ENCODE measurements at regions not wholly inside any gene's neighbourhood (a gene's known extent, or its start where the extent isn't known, plus 50 kb on each side); places are given as distances from the start of the nearest gene placed in this dataset.

DNA sequence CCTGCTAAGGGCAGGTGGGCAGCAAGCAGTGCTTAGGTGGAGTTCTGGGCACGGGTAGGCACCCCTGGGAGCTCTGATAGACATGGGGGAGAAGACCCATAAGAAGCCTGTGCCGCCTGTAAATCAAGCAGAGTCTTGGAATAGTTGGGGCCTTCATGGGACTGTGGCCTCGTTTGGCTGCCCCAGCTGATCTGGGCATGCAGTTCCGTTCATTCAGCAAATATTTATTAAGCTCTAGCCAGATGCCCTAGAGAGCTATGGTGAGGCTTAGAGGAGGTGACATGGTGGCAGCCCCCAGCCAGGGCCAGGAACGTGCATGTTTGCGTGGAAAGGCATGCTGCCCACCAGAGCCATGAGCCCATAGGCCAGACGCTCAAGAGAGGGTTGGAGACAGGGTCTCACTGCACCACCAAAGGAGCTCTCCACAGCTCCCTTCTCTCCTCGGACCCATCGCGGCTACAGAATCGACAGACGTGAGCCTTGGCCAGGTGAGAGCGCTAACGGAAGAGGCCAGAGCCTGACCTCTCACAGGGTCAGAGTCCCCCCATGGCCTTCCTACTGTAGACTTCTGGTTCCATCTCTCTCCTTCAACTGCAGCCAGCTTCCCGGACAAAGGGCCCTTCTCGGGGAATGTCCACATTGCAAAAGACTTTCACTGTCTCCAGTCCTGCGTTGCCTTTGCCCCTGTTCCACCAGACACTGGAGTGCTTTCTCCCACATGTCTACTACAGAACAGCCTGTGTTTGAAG lies 135.7 kb downstream of the INHBB start:
- no peak for DNase-seq

DNA sequence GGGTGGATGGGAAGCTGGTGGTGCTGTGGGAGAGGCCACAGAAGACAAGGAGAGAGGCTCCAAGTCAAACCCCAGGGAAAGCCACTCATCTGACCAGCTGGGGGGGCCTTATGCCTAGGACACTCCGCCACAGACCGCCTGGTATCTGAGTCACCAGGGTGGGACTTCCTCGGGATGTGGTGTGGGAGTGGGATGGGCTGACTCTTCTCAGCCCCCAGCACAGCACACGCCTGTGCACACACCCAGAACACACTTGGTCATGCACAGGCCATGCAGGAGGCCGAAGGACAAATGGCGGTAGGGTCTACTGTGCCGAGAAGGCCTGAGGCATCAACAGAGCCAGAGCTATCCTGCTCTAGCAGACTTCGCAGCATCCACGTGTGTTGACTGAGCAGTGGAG lies 136.4 kb downstream of the INHBB start:
- no peak for DNase-seq

DNA sequence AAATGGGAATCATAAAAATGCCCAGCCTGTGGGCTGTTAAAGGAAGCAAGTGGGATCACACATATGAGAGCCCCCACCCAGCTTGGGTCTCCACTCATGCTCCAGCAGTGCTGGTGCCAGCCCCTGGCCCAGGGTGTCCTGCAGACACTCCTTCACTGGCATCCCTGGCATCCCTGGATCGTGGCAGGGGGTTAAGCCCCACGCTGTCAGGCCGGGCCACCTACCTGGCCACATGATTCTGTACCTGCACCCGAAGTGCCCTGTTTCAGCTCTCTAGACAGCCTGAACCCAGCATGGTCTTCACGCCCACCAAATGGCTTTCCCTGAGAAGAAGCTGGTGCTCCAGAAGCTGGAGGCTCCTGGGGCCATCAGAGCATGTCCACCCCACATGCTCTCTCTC lies 137.4 kb downstream of the INHBB start:
- DNase-seq: no peak

DNA sequence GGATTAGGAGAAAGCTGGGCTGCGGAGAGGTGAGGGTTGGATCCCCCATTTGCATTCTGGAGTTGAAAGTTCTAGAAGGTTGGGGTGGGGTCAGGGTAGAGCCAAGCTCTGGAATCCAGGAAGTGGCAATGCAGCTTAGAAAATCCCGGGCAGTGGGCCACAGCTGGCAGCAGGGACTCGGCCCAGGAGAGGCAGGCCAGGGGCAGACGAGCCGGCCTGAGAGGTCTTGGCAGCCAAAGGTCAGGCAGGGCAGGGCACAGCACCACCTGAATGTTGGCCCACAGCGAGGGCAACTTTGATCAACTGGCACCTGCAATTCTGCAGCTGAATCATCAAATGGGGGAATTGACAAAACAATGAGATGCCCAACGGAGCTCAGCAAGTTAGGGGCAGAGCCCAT lies 139.2 kb downstream of the INHBB start:
- no peak for DNase-seq

DNA sequence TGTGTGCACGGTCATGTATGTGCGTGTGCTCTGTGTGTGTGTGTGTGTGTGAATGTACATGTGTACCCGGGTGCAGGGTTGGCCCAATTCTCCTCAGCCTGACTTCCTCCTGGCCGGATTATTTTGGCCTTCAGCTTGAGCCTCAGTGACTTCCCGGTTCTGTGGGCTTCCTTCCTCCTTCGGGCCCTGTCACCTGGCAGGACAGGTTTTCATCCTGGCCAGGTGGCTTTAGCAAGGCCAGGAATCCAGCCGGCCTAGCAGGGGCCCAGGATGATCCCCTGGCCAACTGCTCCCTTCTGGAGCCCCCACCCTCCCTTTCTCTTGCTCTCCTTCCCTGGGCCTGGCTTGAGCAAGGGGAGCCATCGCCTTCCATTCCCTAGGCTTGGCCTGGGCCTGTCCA lies 140.5 kb downstream of the INHBB start:
- no peak for DNase-seq

DNA sequence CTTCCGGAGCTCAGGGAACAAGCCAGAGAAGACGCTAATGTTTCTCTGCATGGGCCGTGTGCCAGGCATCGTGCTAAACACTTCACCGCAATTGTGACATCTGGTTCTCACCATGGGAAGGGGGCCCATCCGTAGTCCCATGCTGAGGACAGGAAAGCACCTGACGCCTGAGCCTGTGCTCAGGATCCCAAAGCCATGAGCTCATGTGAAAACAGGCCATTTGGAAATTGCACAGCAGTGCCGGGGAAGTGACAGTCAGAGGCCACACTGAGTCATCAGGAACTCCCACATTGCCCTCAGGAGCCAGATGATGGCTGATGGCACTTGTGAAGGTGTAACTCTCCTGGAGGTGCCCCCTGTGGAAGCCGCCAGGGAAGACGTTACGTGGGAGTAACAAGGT lies 141.0 kb downstream of the INHBB start:
- no peak for DNase-seq

DNA sequence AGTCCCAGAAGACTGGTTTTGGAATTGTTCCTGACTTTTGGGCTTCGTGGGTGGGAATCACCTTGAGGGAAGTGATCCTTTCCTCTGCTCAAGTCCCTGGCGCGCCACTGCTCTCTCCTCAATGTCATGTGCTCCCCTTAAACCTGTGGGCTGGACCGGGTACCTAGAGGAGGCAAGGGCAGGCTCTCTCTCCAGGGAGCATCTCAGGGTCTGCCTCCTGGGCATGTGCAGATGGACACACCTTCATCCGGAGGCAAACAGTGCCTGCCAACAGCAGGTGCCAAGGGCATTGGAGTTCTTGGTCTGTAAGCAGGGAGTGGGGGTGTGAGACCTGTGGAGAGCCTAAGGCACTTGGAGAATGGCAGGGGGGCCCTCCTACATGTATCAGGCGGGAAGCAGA lies 142.6 kb downstream of the INHBB start:
- no peak for DNase-seq

DNA sequence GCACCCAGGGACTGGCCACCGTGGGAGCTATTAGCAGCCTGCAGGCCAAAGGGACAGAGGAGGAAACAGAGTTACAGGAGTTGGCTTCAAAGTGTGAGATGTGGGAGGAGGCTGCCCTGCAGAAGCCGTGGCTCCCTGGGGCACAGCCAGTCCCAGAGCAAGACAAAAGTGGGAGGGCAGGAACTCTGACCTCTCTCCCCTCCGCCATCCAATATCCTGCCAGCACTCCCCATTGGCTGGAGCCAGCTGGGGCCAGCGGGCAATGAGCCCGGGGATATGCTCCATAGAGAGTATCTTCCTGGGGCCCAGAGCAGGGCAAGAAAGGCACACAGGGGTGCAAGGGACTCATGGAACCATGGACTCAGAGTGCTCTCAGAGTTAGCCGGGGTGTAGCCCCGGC lies 143.1 kb downstream of the INHBB start:
- no peak for DNase-seq

DNA sequence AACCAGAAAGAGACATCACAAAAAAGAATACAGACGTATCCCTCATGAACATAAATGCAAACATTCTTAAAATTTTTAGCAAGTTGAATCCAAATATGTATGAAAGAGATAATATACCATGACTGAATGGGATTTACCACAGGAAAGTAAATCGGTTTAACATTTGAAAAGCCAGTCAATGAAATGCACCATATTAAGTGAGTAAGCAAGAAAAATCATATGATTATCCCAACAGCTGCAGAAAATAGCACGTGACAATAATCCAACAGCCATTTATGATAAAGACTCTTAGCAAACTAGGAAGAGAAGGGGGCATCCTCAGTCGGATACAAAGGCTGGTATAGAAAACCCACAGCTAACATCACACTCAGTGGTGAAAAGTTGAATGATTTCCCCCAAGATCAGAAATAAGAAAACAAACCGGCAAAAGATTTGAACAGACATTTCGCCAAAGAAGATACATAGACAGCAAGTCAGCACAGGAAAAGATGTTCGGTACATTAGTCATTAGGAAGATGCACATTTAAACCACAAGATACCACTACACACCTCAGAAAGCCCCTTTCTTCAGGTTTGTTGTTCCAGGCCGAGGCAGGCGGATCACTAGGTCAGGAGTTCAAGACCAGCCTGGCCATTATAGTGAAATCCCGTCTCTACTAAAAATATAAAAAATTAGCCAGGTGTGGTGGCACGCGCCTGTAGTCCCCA lies 144.3 kb downstream of the INHBB start:
- no peak for DNase-seq

DNA sequence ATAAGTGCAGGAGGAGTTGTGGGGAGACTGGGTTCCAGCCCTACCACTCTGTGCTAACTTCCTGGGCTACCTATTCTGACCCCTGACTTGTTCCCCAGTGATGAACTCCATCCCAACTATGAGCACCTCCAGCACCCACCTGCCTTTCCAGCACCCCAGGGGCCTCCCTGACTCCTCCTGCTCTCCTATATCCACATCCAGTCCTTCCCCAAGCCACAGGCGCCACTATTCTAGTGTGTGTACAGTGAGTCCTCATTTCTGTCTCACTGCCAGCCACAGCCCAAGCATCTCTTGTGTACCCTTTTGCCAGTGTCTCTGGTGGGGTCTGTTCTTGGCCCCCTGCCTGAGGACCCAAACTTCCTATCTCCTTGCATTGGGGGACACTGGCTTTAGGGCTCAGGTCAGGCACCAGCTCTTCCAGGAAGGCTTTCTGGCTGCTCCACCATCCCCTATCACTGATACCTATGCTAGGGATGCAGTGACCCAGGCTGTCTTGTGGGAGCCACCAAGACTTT lies 145.2 kb downstream of the INHBB start:
- no peak for DNase-seq

DNA sequence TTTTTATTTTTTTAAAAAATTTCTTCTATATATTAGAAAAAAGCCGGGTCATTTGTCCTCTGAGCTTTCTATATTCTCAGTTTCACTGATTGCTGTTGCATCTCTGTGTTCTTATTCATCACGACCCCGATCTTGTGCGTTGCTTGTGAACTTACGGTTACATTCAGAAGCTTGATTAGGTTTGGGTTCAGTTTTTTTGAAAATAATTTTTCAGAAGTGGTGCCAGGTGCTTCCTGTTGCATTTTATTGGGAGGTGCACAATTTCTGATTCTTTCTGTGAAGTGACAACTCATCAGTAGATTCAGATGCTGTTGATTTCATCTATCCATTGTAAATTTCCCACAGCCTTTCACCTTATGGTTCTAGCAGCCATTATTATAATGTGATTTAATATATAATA lies 147.3 kb downstream of the INHBB start:
- DNase-seq: no peak

DNA sequence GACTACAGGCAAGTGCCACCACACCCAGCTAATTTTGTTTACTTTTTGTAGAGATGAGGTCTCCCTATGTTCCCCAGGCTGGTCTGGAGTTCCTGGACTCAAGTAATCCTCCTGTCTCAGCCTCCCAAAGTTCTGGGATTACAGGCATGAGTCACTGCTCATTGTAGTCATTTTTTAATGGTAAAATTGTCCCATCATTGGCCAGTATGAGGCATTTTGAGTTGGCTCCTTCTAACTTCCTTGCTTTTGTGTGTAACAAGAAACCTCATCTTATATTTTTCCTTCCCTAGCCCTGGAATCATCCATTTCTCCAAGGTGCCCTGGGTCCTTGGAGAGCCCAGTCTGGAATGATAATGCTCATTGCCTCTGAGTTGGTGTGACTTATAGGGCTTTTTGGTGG lies 148.5 kb downstream of the INHBB start:
- no peak for DNase-seq

DNA sequence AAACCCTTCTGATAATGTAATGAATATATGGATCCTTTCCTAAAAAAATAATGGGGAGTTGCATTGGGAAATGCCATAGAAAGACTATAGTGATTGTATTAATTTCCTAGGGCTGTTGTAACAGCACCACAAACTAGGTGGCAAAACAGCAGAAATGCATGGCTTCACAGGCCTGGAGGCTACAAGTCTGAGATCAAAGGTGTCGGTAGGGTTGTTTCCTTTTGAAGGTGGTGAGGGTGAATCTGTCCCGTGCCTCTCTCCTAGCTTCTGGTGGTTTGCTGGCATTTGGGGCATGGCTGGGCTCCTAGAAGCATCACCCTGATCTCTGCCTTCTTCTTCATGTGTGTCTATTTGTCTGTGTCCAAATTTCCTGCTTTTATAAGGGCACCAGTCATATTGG lies 149.7 kb downstream of the INHBB start:
- no peak for DNase-seq

DNA sequence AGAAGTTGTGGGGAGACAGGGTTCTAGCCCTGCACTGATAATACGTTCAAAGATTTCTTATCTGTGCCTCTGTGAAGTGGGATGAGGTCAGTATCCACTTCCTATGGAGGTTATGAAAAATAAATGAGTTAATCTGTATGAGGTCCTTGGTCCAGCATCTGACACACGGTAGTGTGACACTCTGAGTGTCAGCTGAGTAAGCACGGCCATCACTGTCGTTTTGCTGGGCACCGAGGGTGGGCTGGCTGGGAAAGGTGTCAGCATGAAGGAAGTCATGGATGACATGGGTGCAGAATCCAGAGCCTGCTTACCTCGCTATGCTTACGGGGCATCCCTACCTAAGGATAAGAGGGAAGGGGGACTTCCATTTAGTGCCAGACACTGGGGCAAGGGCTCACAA lies 150.3 kb downstream of the INHBB start:
- DNase-seq: no peak

DNA sequence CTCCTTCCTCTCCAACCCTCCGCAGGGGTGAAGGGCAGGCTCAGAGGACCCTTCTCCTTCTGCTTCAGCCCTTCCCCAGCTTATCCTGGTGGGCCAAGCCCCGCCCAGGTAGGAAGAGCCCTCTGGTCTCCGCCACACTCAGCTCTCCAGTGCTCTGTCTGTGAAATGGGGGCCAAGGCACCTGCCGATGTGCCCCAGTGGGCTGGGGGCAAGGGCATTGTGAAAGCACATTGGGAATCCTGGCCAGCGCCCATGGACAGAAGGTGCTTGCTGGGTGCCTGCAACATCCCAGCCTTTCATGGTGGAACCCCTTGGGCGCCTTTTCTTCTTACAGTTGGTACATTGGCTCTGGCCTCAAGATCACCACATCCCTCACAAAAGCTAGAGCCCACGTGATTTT lies 150.8 kb downstream of the INHBB start:
- DNase-seq: no peak

DNA sequence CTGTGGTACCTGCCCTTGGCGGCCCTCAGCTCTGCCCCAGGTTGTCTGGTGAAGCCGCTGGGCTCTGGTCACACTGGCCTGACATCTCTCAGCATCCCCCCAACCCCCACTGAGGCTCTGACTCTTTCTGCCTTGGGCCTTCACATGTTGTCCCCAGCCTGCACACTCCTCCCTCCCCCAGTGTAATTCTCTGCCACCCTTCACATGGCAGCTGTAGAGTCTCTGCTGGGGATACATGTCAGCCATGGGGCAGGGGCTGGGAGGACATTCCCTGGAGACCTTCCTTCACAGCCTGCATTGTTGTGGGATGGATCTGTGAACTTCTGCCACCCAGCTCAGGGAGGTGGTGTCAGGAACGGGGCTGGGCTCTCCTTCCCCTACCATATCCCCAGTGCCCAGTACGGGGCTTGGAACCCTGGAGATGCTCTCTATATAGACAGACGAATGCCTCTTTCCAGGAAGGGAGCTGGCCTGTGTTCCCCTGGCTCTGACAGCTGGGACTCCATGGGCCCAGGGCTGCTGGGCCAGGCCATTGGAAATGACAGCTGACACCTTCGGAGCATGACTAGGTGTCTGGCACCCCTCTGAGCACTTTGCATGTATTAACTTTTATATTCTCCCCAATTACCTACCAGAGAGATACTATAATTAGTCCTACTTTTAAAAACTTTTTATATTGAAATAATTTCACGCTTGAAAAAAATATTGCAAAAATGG lies 151.5 kb downstream of the INHBB start:
- DNase-seq: no peak

DNA sequence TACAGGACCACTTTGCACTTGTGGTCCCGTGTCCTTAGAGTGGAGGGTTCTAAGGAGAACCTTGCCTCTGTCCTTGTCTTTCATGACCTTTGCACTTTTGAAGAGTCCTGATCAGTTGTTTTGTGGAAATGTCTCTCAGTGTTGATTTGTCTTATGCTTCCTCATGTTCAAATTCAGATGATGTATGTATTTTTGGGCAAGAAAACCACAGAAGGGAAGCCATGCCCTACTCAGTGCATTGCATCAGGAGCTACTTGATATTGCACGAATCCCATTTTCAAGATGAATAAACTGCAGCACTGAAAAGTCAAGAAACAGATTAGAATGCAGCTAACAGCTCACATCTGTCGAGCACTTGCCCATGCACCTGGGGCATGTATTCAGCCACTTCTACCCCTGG lies 152.2 kb downstream of the INHBB start:
- DNase-seq: no peak

DNA sequence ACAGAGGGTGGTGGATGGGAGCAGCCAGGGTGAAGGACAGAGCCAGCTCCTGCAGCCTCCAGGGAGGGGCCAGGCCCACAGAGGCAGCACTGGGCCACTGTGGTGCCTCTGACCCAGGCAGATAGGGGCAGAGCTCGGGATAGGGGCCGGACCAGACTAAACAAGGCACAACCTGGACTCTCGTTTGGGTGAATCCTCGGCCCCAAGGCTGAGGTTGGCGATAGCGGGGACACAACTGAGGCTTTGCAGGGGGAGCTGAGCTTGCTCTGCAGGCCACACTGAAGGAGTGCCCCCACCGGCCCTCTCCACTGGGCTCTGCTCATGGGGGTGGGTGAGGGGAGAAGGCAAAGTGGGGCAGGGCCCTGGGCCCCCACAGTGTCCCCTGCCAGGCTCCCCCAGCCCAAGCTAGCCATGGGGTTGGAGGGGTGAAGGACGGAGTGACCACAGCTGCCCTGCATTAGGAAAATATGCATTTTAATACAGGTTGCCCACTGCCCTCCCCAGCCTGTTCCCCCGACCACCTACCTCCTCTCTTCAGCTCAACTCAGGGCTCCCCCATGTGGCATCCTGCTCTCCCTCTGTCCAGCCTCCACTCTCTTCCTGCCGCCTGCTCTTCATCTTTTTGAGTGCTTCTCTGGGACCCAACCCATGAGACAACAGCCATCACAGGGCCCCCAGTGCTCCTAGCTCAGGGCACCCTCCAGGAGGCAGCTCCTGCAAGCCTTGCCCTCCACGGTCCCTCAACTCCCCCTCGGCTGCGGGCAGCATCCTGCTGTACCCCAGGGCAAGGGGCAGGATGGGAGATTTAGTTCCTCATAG lies 152.8 kb downstream of the INHBB start:
- DNase-seq: no peak

DNA sequence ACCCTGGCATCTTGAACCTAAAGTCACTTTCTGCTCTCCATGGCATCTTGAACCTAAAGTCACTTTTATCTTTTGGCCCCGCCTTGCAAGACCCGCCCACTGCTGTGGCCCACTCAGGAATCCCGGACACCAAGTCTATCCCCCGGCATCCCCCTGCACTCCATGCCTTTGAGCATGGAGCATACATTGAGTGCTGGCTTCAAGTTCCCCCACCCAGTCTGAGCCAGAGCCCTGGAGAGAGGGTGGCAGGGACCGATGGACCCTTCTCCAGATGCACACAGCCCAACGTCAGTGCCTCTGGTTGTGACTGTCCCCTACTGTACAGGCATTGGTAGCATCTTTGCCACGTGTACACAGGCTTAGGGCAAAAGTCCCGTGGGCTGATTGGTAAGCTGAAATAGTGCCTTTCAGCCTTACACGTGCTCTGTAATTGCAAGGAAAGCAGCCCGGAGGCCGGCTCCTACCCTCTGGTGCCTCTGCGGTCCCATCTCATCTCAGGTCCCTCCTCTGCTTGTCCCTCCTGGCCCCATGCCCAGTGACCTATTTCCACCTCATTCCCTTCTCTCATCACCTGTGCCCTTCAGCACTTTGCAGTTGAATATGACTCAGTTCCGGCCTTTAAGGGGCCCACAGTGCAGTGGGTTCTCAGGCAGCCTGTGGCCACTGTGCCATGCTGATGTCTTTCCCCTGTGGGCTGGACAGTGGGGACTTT lies 154.0 kb downstream of the INHBB start:
- DNase-seq: no peak

DNA sequence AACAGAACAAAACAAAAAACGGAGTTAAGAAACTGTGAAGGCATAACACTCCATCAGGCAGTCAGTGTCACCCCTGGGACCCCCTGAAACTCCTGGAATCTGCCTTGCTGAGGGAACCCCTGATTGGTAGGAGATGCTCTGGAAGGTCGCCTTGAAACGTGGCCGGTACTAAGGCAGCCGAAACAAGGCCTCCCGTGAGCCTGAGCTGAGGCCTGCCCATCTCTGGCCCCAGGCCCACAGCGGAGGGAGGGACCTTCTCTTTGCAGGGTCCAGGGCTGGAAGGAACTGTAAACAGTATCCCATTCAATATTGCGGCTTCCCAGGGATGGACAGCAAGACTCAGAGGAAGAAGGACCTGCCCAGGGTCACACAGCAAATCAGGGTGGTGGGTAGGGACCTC lies 155.7 kb downstream of the INHBB start:
- DNase-seq: no peak

DNA sequence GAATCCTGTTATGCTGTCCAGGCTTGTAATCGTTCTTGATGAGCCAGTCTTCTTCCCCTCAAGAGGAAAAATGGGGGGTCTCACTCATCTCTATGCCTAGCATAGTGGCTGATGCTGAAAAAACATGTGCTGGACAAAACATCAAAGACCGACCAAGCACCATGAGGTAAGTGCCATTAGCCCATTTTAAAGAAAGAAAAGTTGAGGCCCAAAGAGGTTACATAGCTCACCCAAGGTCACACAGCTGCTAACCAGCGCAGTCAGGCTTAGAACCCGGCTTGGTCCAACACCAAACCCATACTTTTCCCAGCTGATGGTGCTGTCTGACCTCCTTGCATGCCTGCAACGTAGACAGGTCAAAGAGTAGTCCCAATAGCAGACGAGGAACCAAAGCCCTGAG lies 156.4 kb downstream of the INHBB start:
- no peak for DNase-seq

DNA sequence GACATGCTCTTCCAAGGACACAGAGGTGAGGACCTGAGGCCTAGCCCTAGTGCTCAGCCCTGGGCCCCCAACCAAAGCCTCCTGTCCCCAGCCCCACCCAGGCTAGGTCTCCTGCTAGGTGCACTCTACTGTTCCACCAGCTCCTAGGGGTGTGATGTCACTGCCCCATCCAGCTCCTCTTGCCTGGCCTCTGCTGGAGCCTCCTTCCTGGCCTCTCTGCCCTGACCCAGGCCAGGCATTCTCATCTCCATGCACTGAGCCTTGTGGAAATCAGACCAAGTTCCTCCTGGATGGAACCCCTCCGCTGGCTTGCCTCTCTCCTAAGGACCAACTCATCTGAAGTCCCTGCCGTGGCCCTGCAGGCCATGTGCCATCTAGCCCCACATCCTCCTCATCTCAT lies 156.8 kb downstream of the INHBB start:
- DNase-seq: no peak

All from NCI-H510A (cell line).